PC-3 (cell line): ENCODE measurements at regions not wholly inside any gene's neighbourhood (a gene's known extent, or its start where the extent isn't known, plus 50 kb on each side); places are given as distances from the start of the nearest gene placed in this dataset.

Experiments
- ATAC-seq: fragments of 200-7000 bp; cut with Tn5 transposase; 2 replicates; pipeline ENCODE4 v1.9.1; 2020; ENCODE audit warnings: mild to moderate bottlenecking, moderate library complexity
- BruUV-seq: library from RNA; stranded (reverse); fragments of 400-500 nt; replicated peaks from 2 replicates; lab custom pipeline; 2021; lab: Mats Ljungman, UMichigan
- CTCF ChIA-PET: fragments of 300-600 bp; sonication (Branson Sonifier 250); formaldehyde crosslinking; loops from one replicate; lab custom pipeline; 2022; ENCODE audit warnings: antibody characterized with exemption; lab: Charles Lee
- POLR2A ChIA-PET: fragments of 300-600 bp; sonication (Branson Sonifier 250); formaldehyde crosslinking; loops from one replicate; lab custom pipeline; 2022; ENCODE audit warnings: antibody characterized with exemption; ENCODE audit not compliant: unreplicated experiment; lab: Charles Lee
- DNase-seq: peaks from one replicate; pipeline ENCODE4 v3.0.0-alpha.2; 2015
- H2AFZ ChIP-seq: fragments of 300-600 bp; sonication (generic); 2 replicates; pipeline ENCODE4 v1.6.0; 2016; ENCODE audit warnings: antibody characterized with exemption, low read length
- H3F3A ChIP-seq: fragments of 300-600 bp; sonication (generic); one replicate; pipeline ENCODE4 v1.6.0; 2017; ENCODE audit warnings: antibody characterized with exemption, low read length, control low read depth, mild to moderate bottlenecking; ENCODE audit not compliant: unreplicated experiment
- H3K27ac ChIP-seq: fragments of 300-600 bp; sonication (generic); 2 replicates; pipeline ENCODE4 v1.5.1; 2016; ENCODE audit warnings: mild to moderate bottlenecking, low read length
- H3K27me3 ChIP-seq: fragments of 300-600 bp; sonication (generic); 2 replicates; pipeline ENCODE4 v1.6.1; 2016; ENCODE audit warnings: low read length, mixed read lengths
- H3K36me3 ChIP-seq: fragments of 300-600 bp; sonication (generic); 2 replicates; pipeline ENCODE4 v1.6.1; 2016; ENCODE audit warnings: low read depth, mixed run types, low read length, mixed read lengths
- H3K4me1 ChIP-seq: fragments of 300-600 bp; sonication (generic); 2 replicates; pipeline ENCODE4 v1.5.1; 2016; ENCODE audit warnings: low read length; ENCODE audit not compliant: insufficient read depth
- H3K4me2 ChIP-seq: fragments of 300-600 bp; sonication (generic); 2 replicates; pipeline ENCODE4 v1.6.0; 2016; ENCODE audit warnings: low read length
- H3K4me3 ChIP-seq: fragments of 300-600 bp; sonication (generic); 2 replicates; pipeline ENCODE4 v1.5.1; 2016; ENCODE audit warnings: mild to moderate bottlenecking, low read length, mixed read lengths
- H3K79me2 ChIP-seq: fragments of 300-600 bp; sonication (generic); 2 replicates; pipeline ENCODE4 v1.6.1; 2017; ENCODE audit warnings: low read length, mixed read lengths
- H3K9ac ChIP-seq: fragments of 300-600 bp; sonication (generic); 2 replicates; pipeline ENCODE4 v1.6.0; 2016; ENCODE audit warnings: mild to moderate bottlenecking, low read length
- H3K9me2 ChIP-seq: fragments of 300-600 bp; sonication (generic); replicated peaks from 2 replicates; pipeline ENCODE4 v1.6.1; 2016; ENCODE audit warnings: mixed run types, low read length, mixed read lengths
- H3K9me3 ChIP-seq: fragments of 300-600 bp; sonication (generic); 2 replicates; pipeline ENCODE4 v1.6.1; 2016; ENCODE audit warnings: low read length, mixed read lengths
- H4K20me1 ChIP-seq: fragments of 300-600 bp; sonication (generic); 2 replicates; pipeline ENCODE4 v1.6.1; 2016; ENCODE audit warnings: low read length, mixed read lengths
- CTCF ChIP-seq: fragments of 300-600 bp; sonication (generic); conservative IDR thresholded peaks from 2 replicates; pipeline ENCODE4 v1.5.1; 2017; ENCODE audit warnings: antibody characterized with exemption, low read depth, mild to moderate bottlenecking, low read length
- EZH2 ChIP-seq: fragments of 300-600 bp; sonication (generic); IDR thresholded peaks from one replicate; pipeline ENCODE4 v1.6.1; 2017; ENCODE audit warnings: antibody characterized with exemption, mild to moderate bottlenecking, low read length; ENCODE audit not compliant: unreplicated experiment
- EZH2phosphoT487 ChIP-seq: fragments of 300-600 bp; sonication (generic); IDR thresholded peaks from 2 replicates; pipeline ENCODE4 v1.6.1; 2018; ENCODE audit warnings: mild to moderate bottlenecking, antibody characterized with exemption, low read length, borderline replicate concordance
- intact Hi-C: fragments of 100-400 bp; cut with micrococcal nuclease; formaldehyde crosslinking; loops from 2 replicates; pipeline ENCODE4 v1.9.0; 2023

GRCh38 chr12:4074129-4074528 lies 199.4 kb upstream of the CCND2 start:
- Histone ChIP-seq H3K79me2 (no peaks in the 10 kb centered on the region), H3K27me3 (0 out of 2 replicates have a peak, but pooled peaks cover 5% of the 10 kb centered on the region), H3K4me3 (no peak overlapping the region), H3K36me3 (no peaks in the 10 kb centered on the region), H3K9ac (no peak overlapping the region), H3F3A (no peaks in the 10 kb centered on the region), H3K4me1 (no peaks in the 10 kb centered on the region), H4K20me1 (no peaks in the 10 kb centered on the region), H3K9me2 (no peaks in the 10 kb centered on the region), H3K27ac (no peak overlapping the region), H3K9me3 (no peaks in the 10 kb centered on the region), H2AFZ (no peak overlapping the region), H3K4me2 (no peak overlapping the region)
- BruUV-seq, result no TSS peak
- ChIA-PET POLR2A (no interaction called here), CTCF (no interaction called here)
- no peak for DNase-seq
- intact Hi-C loops, result no loop called here
- TF ChIP-seq EZH2 (no peak), EZH2phosphoT487 (no peak), CTCF (no peak)
- no peak for ATAC-seq

GRCh38 chr12:4069670-4070010 lies 196.4 kb upstream of the PARP11 start:
- intact Hi-C loops, result no loop called here
- TF ChIP-seq EZH2phosphoT487 (no peak), EZH2 (no peak), CTCF (no peak)
- Histone ChIP-seq H3F3A (no peaks in the 10 kb centered on the region), H3K9me2 (no peaks in the 10 kb centered on the region), H3K27me3 (0 out of 2 replicates have a peak, but pooled peaks cover 5% of the 10 kb centered on the region), H3K36me3 (no peaks in the 10 kb centered on the region), H3K4me1 (no peaks in the 10 kb centered on the region), H3K9ac (no peak overlapping the region), H4K20me1 (no peaks in the 10 kb centered on the region), H3K9me3 (no peaks in the 10 kb centered on the region), H2AFZ (no peak overlapping the region), H3K27ac (no peak overlapping the region), H3K79me2 (no peaks in the 10 kb centered on the region), H3K4me3 (no peak overlapping the region), H3K4me2 (no peak overlapping the region)
- CTCF ChIA-PET, result no interaction called here
- DNase-seq (no peak), ATAC-seq (no peak)
- POLR2A ChIA-PET, result no interaction called here
- BruUV-seq, result no TSS peak

GRCh38 chr12:4068981-4069669 lies 195.9 kb upstream of the PARP11 start:
- Histone ChIP-seq H4K20me1 (no peaks in the 10 kb centered on the region), H3K9me2 (no peaks in the 10 kb centered on the region), H3K79me2 (no peaks in the 10 kb centered on the region), H3K27me3 (peaks cover 6% of the 10 kb centered on the region; the same call in 1 of the 2 replicates), H3K9ac (no peak overlapping the region), H3K36me3 (no peaks in the 10 kb centered on the region), H3K4me2 (no peak overlapping the region), H3K9me3 (no peaks in the 10 kb centered on the region), H3K4me3 (no peak overlapping the region), H3K4me1 (no peaks in the 10 kb centered on the region), H3F3A (no peaks in the 10 kb centered on the region), H3K27ac (no peak overlapping the region), H2AFZ (no peak overlapping the region)
- no peak for ATAC-seq
- BruUV-seq, result no TSS peak
- intact Hi-C loops, result no loop called here
- DNase-seq, result no peak
- no peak for TF ChIP-seq CTCF
- TF ChIP-seq EZH2phosphoT487, result no peak
- no peak for TF ChIP-seq EZH2
- ChIA-PET CTCF (no interaction called here), POLR2A (no interaction called here)
